C1 segment of cervical spinal cord (tissue), 14 donors: ENCODE measurements at regions not wholly inside any gene's neighbourhood (a gene's known extent, or its start where the extent isn't known, plus 50 kb on each side); places are given as distances from the start of the nearest gene placed in this dataset.

Source experiments
- DNase-seq, 14 donors: peaks; one replicate each; lab custom pipeline; 2025; lab: John Stamatoyannopoulos, UW

- DNase-seq: no peak
These were observed 186.2 kb upstream of the CST7 start for GRCh38 chr20:24762791-24763350.

- no peak for DNase-seq
These were observed 185.6 kb upstream of the CST7 start for GRCh38 chr20:24763386-24764026.

GRCh38 chr20:24764027-24764793 lies 184.9 kb upstream of the CST7 start:
- DNase-seq: no peak

GRCh38 chr20:24764794-24765202 lies 184.3 kb upstream of the CST7 start:
- no peak for DNase-seq

GRCh38 chr20:24765316-24766142 lies 183.5 kb upstream of the CST7 start:
- DNase-seq: no peak

GRCh38 chr20:24766143-24766527 lies 182.9 kb upstream of the CST7 start:
- no peak for DNase-seq

GRCh38 chr20:24766826-24767622 lies 182.0 kb upstream of the CST7 start:
- DNase-seq: no peak

- DNase-seq: no peak
These were observed 181.4 kb upstream of the CST7 start for GRCh38 chr20:24767623-24768100.

GRCh38 chr20:24768201-24768636 lies 180.8 kb upstream of the CST7 start:
- DNase-seq: no peak

- no peak for DNase-seq
These were observed 180.1 kb upstream of the CST7 start for GRCh38 chr20:24768713-24769601.

- DNase-seq: no peak
These were observed 179.0 kb upstream of the CST7 start for GRCh38 chr20:24769878-24770627.

GRCh38 chr20:24770628-24771541 lies 178.2 kb upstream of the CST7 start:
- no peak for DNase-seq

- no peak for DNase-seq
These were observed 177.5 kb upstream of the CST7 start for GRCh38 chr20:24771542-24772061.

GRCh38 chr20:24772667-24773066 lies 176.4 kb upstream of the CST7 start:
- DNase-seq: no peak

- DNase-seq: no peak
These were observed 175.9 kb upstream of the CST7 start for GRCh38 chr20:24773168-24773567.

- DNase-seq: no peak
These were observed 175.3 kb upstream of the CST7 start for GRCh38 chr20:24773751-24774201.

- no peak for DNase-seq
These were observed 173.1 kb upstream of the CST7 start for GRCh38 chr20:24775966-24776365.

- no peak for DNase-seq
These were observed 172.3 kb upstream of the CST7 start for GRCh38 chr20:24776755-24777271.
